SK-N-SH treated with all-trans-retinoic acid at 6 μM for 48 hours (cell line): ENCODE measurements at regions not wholly inside any gene's neighbourhood (a gene's known extent, or its start where the extent isn't known, plus 50 kb on each side); places are given as distances from the start of the nearest gene placed in this dataset.

ENCODE experiments used
- ATAC-seq: fragments of 200-7000 bp; cut with Tn5 transposase; 3 replicates; pipeline ENCODE4 v1.9.1; 2020; ENCODE audit warnings: mild to moderate bottlenecking, moderate library complexity
- ARNTL ChIP-seq: fragments of 450-650 bp; formaldehyde crosslinking; IDR thresholded peaks from 2 replicates; pipeline ENCODE4 v1.5.0; 2020; ENCODE audit warnings: low read depth, mild to moderate bottlenecking, moderate library complexity, borderline replicate concordance
- BACH2 ChIP-seq: fragments of 250-450 bp; sonication (Bioruptor Pico); IDR thresholded peaks from 2 replicates; pipeline ENCODE4 v1.9.0; 2021; ENCODE audit warnings: mild to moderate bottlenecking, borderline replicate concordance
- CSDC2 ChIP-seq: fragments of 250-450 bp; sonication (Bioruptor Pico); IDR thresholded peaks from 2 replicates; pipeline ENCODE4 v1.5.0; 2020; ENCODE audit warnings: mild to moderate bottlenecking, moderate library complexity
- CSRNP3 ChIP-seq: fragments of 250-450 bp; sonication (Bioruptor Pico); IDR thresholded peaks from 2 replicates; pipeline ENCODE4 v1.5.1; 2021; ENCODE audit warnings: mild to moderate bottlenecking, moderate library complexity
- ESRRG ChIP-seq: fragments of 250-450 bp; sonication (Bioruptor Pico); IDR thresholded peaks from 2 replicates; pipeline ENCODE4 v1.6.1; 2021; ENCODE audit warnings: mild to moderate bottlenecking
- ISL1 ChIP-seq: fragments of 250-450 bp; sonication (Bioruptor Pico); IDR thresholded peaks from 2 replicates; pipeline ENCODE4 v2.1.2; 2022; ENCODE audit warnings: mild to moderate bottlenecking, moderate library complexity
- OSR1 ChIP-seq: fragments of 250-450 bp; sonication (Bioruptor Pico); IDR thresholded peaks from 2 replicates; pipeline ENCODE4 v1.8.0; 2022; ENCODE audit warnings: moderate library complexity, mild to moderate bottlenecking, inconsistent platforms
- PPARA ChIP-seq: fragments of 250-450 bp; sonication (Bioruptor Pico); IDR thresholded peaks from 2 replicates; pipeline ENCODE4 v1.5.0; 2020; ENCODE audit warnings: mild to moderate bottlenecking, borderline replicate concordance
- RARB ChIP-seq: fragments of 250-450 bp; sonication (Bioruptor Pico); IDR thresholded peaks from 2 replicates; pipeline ENCODE4 v1.8.0; 2021; ENCODE audit warnings: mild to moderate bottlenecking, moderate library complexity
- SNAI2 ChIP-seq: fragments of 250-450 bp; sonication (Bioruptor Pico); IDR thresholded peaks from 2 replicates; pipeline ENCODE4 v1.5.0; 2020; ENCODE audit warnings: mild to moderate bottlenecking, moderate library complexity
- TCF4 ChIP-seq: fragments of 250-450 bp; sonication (Bioruptor Pico); IDR thresholded peaks from 2 replicates; pipeline ENCODE4 v1.8.0; 2021; ENCODE audit warnings: mild to moderate bottlenecking, moderate library complexity, borderline replicate concordance
- TOX ChIP-seq: fragments of 250-450 bp; sonication (Bioruptor Pico); IDR thresholded peaks from 2 replicates; pipeline ENCODE4 v1.8.0; 2021; ENCODE audit warnings: mild to moderate bottlenecking, moderate library complexity, borderline replicate concordance
- TSHZ2 ChIP-seq: fragments of 250-450 bp; sonication (Bioruptor Pico); IDR thresholded peaks from 2 replicates; pipeline ENCODE4 v1.5.0; 2020; ENCODE audit warnings: mild to moderate bottlenecking, moderate library complexity
- ZC3H10 ChIP-seq: fragments of 250-450 bp; sonication (Bioruptor Pico); IDR thresholded peaks from 2 replicates; pipeline ENCODE4 v1.5.1; 2021; ENCODE audit warnings: mild to moderate bottlenecking, moderate library complexity
- ZFP3 ChIP-seq: fragments of 250-450 bp; sonication (Bioruptor Pico); IDR thresholded peaks from 2 replicates; pipeline ENCODE4 v1.5.0; 2020; ENCODE audit warnings: mild to moderate bottlenecking, moderate library complexity
- ZFP30 ChIP-seq: fragments of 450-650 bp; formaldehyde crosslinking; IDR thresholded peaks from 2 replicates; pipeline ENCODE4 v1.5.0; 2022; ENCODE audit warnings: mild to moderate bottlenecking, moderate library complexity
- ZNF565 ChIP-seq: fragments of 450-650 bp; formaldehyde crosslinking; conservative IDR thresholded peaks from 2 replicates; pipeline ENCODE4 v1.5.0; 2020; ENCODE audit warnings: low read depth, mild to moderate bottlenecking, moderate library complexity
- ZNF70 ChIP-seq: fragments of 450-650 bp; formaldehyde crosslinking; IDR thresholded peaks from 2 replicates; pipeline ENCODE4 v1.5.0; 2020; ENCODE audit warnings: mild to moderate bottlenecking, moderate library complexity
- ZNF8 ChIP-seq: fragments of 450-650 bp; formaldehyde crosslinking; IDR thresholded peaks from 2 replicates; pipeline ENCODE4 v1.5.0; 2020; ENCODE audit warnings: mild to moderate bottlenecking, moderate library complexity
- TF ChIP-seq, protein P1 (sequence below): fragments of 250-450 bp; sonication (Bioruptor Pico); IDR thresholded peaks from 2 replicates; pipeline ENCODE4 v1.8.0; 2020; ENCODE audit warnings: mild to moderate bottlenecking, moderate library complexity, borderline replicate concordance
- TF ChIP-seq, protein P2 (sequence below): fragments of 250-450 bp; sonication (Bioruptor Pico); IDR thresholded peaks from 2 replicates; pipeline ENCODE4 v1.5.1; 2020; ENCODE audit warnings: low read depth, mild to moderate bottlenecking, moderate library complexity
- TF ChIP-seq, protein P3 (sequence below): fragments of 250-450 bp; sonication (Bioruptor Pico); IDR thresholded peaks from 2 replicates; pipeline ENCODE4 v1.8.0; 2021; ENCODE audit warnings: low read depth, mild to moderate bottlenecking, moderate library complexity, borderline replicate concordance

- TF ChIP-seq OSR1 (CRISPR knock-in tag) (no peak), PPARA (CRISPR knock-in tag) (no peak), ESRRG (CRISPR knock-in tag) (no peak), ZFP30 (CRISPR knock-in tag) (no peak), BACH2 (CRISPR knock-in tag) (no peak)
- TF ChIP-seq, protein P1, sequence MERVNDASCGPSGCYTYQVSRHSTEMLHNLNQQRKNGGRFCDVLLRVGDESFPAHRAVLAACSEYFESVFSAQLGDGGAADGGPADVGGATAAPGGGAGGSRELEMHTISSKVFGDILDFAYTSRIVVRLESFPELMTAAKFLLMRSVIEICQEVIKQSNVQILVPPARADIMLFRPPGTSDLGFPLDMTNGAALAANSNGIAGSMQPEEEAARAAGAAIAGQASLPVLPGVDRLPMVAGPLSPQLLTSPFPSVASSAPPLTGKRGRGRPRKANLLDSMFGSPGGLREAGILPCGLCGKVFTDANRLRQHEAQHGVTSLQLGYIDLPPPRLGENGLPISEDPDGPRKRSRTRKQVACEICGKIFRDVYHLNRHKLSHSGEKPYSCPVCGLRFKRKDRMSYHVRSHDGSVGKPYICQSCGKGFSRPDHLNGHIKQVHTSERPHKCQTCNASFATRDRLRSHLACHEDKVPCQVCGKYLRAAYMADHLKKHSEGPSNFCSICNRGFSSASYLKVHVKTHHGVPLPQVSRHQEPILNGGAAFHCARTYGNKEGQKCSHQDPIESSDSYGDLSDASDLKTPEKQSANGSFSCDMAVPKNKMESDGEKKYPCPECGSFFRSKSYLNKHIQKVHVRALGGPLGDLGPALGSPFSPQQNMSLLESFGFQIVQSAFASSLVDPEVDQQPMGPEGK (CRISPR knock-in tag): no peak
These were observed 753.8 kb downstream of the PLCL1 start (continued) for GRCh38 chr2:198558176-198558575.

- TF ChIP-seq ZC3H10 (CRISPR knock-in tag): no peak
- TF ChIP-seq, protein P2, sequence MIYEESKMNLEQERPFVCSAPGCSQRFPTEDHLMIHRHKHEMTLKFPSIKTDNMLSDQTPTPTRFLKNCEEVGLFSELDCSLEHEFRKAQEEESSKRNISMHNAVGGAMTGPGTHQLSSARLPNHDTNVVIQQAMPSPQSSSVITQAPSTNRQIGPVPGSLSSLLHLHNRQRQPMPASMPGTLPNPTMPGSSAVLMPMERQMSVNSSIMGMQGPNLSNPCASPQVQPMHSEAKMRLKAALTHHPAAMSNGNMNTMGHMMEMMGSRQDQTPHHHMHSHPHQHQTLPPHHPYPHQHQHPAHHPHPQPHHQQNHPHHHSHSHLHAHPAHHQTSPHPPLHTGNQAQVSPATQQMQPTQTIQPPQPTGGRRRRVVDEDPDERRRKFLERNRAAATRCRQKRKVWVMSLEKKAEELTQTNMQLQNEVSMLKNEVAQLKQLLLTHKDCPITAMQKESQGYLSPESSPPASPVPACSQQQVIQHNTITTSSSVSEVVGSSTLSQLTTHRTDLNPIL: no peak
- TF ChIP-seq ZFP30 (CRISPR knock-in tag): no peak
- TF ChIP-seq, protein P3, sequence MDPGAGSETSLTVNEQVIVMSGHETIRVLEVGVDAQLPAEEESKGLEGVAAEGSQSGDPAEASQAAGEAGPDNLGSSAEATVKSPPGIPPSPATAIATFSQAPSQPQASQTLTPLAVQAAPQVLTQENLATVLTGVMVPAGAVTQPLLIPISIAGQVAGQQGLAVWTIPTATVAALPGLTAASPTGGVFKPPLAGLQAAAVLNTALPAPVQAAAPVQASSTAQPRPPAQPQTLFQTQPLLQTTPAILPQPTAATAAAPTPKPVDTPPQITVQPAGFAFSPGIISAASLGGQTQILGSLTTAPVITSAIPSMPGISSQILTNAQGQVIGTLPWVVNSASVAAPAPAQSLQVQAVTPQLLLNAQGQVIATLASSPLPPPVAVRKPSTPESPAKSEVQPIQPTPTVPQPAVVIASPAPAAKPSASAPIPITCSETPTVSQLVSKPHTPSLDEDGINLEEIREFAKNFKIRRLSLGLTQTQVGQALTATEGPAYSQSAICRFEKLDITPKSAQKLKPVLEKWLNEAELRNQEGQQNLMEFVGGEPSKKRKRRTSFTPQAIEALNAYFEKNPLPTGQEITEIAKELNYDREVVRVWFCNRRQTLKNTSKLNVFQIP (CRISPR knock-in tag): no peak
- TF ChIP-seq ISL1: no peak
- TF ChIP-seq TSHZ2 (CRISPR knock-in tag): no peak
- no peak for TF ChIP-seq ZNF565 (CRISPR knock-in tag)
- no peak for TF ChIP-seq CSRNP3 (CRISPR knock-in tag)
- no peak for TF ChIP-seq ARNTL (CRISPR knock-in tag)
- no peak for TF ChIP-seq TCF4 (CRISPR knock-in tag)
- no peak for TF ChIP-seq CSDC2 (CRISPR knock-in tag)
- TF ChIP-seq OSR1 (CRISPR knock-in tag): no peak
- TF ChIP-seq TOX (CRISPR knock-in tag): no peak
- no peak for TF ChIP-seq ESRRG (CRISPR knock-in tag)
- no peak for TF ChIP-seq ZNF8 (CRISPR knock-in tag)
- no peak for TF ChIP-seq ZNF70 (CRISPR knock-in tag)
- no peak for TF ChIP-seq RARB (CRISPR knock-in tag)
- no peak for TF ChIP-seq SNAI2 (CRISPR knock-in tag)
- TF ChIP-seq BACH2 (CRISPR knock-in tag): no peak
- no peak for TF ChIP-seq PPARA (CRISPR knock-in tag)
- no peak for ATAC-seq
These were observed 741.7 kb downstream of the PLCL1 start for GRCh38 chr2:198546122-198546521.

- no peak for ATAC-seq
- TF ChIP-seq ZFP3 (no peak), ZC3H10 (CRISPR knock-in tag) (no peak), ZFP30 (CRISPR knock-in tag) (no peak), BACH2 (CRISPR knock-in tag) (no peak), CSDC2 (CRISPR knock-in tag) (no peak), ZNF8 (CRISPR knock-in tag) (no peak), TOX (CRISPR knock-in tag) (no peak), SNAI2 (CRISPR knock-in tag) (no peak), ZNF70 (CRISPR knock-in tag) (no peak), ZNF565 (CRISPR knock-in tag) (no peak), PPARA (CRISPR knock-in tag) (no peak), CSRNP3 (CRISPR knock-in tag) (no peak), ISL1 (no peak), TCF4 (CRISPR knock-in tag) (no peak)
- TF ChIP-seq, protein P1 (CRISPR knock-in tag): no peak
- TF ChIP-seq, protein P3 (CRISPR knock-in tag): no peak
These were observed 741.0 kb downstream of the PLCL1 start for GRCh38 chr2:198545411-198545810.
